HG03064 (cell line): ENCODE measurements at regions not wholly inside any gene's neighbourhood (a gene's known extent, or its start where the extent isn't known, plus 50 kb on each side); places are given as distances from the start of the nearest gene placed in this dataset.

Source experiments
- ATAC-seq: cut with Tn5 transposase; IDR thresholded peaks from one replicate; pipeline ENCODE4 v1.9.1; 2021; ENCODE audit warnings: low read depth; ENCODE audit not compliant: unreplicated experiment

GRCh38 chr4:178672512-178672911, 1230.3 kb upstream of the AGA start:
- ATAC-seq = no peak

- no peak for ATAC-seq
Measured at GRCh38 chr4:178681871-178682270, 1239.6 kb upstream of the AGA start.

GRCh38 chr4:178689926-178690325, 1247.7 kb upstream of the AGA start:
- no peak for ATAC-seq

- ATAC-seq = no peak
Measured at GRCh38 chr4:178693816-178694215, 1251.6 kb upstream of the AGA start.

- ATAC-seq = no peak
Measured at GRCh38 chr4:178696515-178696914, 1254.3 kb upstream of the AGA start.

GRCh38 chr4:178712486-178712885, 1270.2 kb upstream of the AGA start:
- no peak for ATAC-seq

- no peak for ATAC-seq
Measured at GRCh38 chr4:178738026-178738425, 1295.8 kb upstream of the AGA start.

- no peak for ATAC-seq
Measured at GRCh38 chr4:178745203-178745602, 1303.0 kb upstream of the AGA start.

GRCh38 chr4:178752954-178753525, 1310.8 kb upstream of the AGA start:
- ATAC-seq = no peak

- ATAC-seq = no peak
Measured at GRCh38 chr4:178778496-178778895, 1336.3 kb upstream of the AGA start.

- no peak for ATAC-seq
Measured at GRCh38 chr4:178781779-178782178, 1339.5 kb upstream of the AGA start.

GRCh38 chr4:178784491-178784890, 1342.3 kb upstream of the AGA start:
- no peak for ATAC-seq

- ATAC-seq = no peak
Measured at GRCh38 chr4:178789279-178789678, 1347.0 kb upstream of the AGA start.

- no peak for ATAC-seq
Measured at GRCh38 chr4:178799204-178799603, 1357.0 kb upstream of the AGA start.

- no peak for ATAC-seq
Measured at GRCh38 chr4:178808106-178808505, 1365.9 kb upstream of the AGA start.

- no peak for ATAC-seq
Measured at GRCh38 chr4:178809921-178810320, 1367.7 kb upstream of the AGA start.

GRCh38 chr4:178811356-178811755, 1369.1 kb upstream of the AGA start:
- no peak for ATAC-seq

GRCh38 chr4:178812866-178813265, 1370.6 kb upstream of the AGA start:
- no peak for ATAC-seq

- ATAC-seq = no peak
Measured at GRCh38 chr4:178814908-178815307, 1372.7 kb upstream of the AGA start.

- ATAC-seq = no peak
Measured at GRCh38 chr4:178823673-178824295, 1381.5 kb upstream of the AGA start.

GRCh38 chr4:178836865-178837264, 1394.6 kb upstream of the AGA start:
- no peak for ATAC-seq

GRCh38 chr4:178838776-178839175, 1396.5 kb upstream of the AGA start:
- ATAC-seq = no peak
